Fibroblast of mammary gland (primary cell): ENCODE measurements at regions not wholly inside any gene's neighbourhood (a gene's known extent, or its start where the extent isn't known, plus 50 kb on each side); places are given as distances from the start of the nearest gene placed in this dataset.
A peak's percentile ranks its signal among the peaks of the same experiment; 100 is the strongest.

Experiments
- DNase-seq: peaks from one replicate; pipeline ENCODE4 v3.0.0-alpha.2; 2010; ENCODE audit warnings: low read depth
- H3K4me3 ChIP-seq: 2 replicates; pipeline ENCODE4 v1.5.1; 2011; ENCODE audit warnings: low read depth, mild to moderate bottlenecking, low read length, moderate library complexity; ENCODE audit not compliant: control insufficient read depth
- CTCF ChIP-seq: conservative IDR thresholded peaks from 2 replicates; pipeline ENCODE4 v1.5.1; 2011; ENCODE audit warnings: low read depth, low read length, inconsistent platforms; ENCODE audit not compliant: control insufficient read depth, insufficient read depth

- no peak for TF ChIP-seq CTCF
- DNase-seq: no peak
- H3K4me3 ChIP-seq: no peak overlapping the region
Observed at GRCh38 chr2:150858382-150858781, 370.9 kb upstream of the RND3 start.

GRCh38 chr2:150856596-150857281 lies 369.3 kb upstream of the RND3 start:
- no peak overlapping the region for H3K4me3 ChIP-seq
- TF ChIP-seq CTCF: no peak
- DNase-seq: no peak

- DNase-seq: no peak
- no peak for TF ChIP-seq CTCF
- no peak overlapping the region for H3K4me3 ChIP-seq
Observed at GRCh38 chr2:150853263-150853662, 365.8 kb upstream of the RND3 start.

GRCh38 chr2:150850641-150851040 lies 363.2 kb upstream of the RND3 start:
- H3K4me3 ChIP-seq: no peak overlapping the region
- no peak for TF ChIP-seq CTCF
- no peak for DNase-seq

- H3K4me3 ChIP-seq: no peak overlapping the region
- DNase-seq: no peak
- TF ChIP-seq CTCF: no peak
Observed at GRCh38 chr2:150847578-150847977, 360.1 kb upstream of the RND3 start.

- no peak overlapping the region for H3K4me3 ChIP-seq
- no peak for TF ChIP-seq CTCF
- DNase-seq: no peak
Observed at GRCh38 chr2:150846691-150847090, 359.2 kb upstream of the RND3 start.

GRCh38 chr2:150832686-150833085 lies 345.2 kb upstream of the RND3 start:
- DNase-seq: peak; percentile 6
- H3K4me3 ChIP-seq: no peak overlapping the region
- TF ChIP-seq CTCF: no peak
